ENCODE measurements at regions not wholly inside any gene's neighbourhood (a gene's known extent, or its start where the extent isn't known, plus 50 kb on each side); places are given as distances from the start of the nearest gene placed in this dataset.

GRCh38 chr5:39898731-39899130, 474.0 kb upstream of the DAB2 start:
- DNase-seq (ENCODE audit: low read depth, low spot score): peak; percentile 7

- DNase-seq (ENCODE audit: low read depth, low spot score): no peak
Measured at GRCh38 chr5:39896706-39897105, 471.9 kb upstream of the DAB2 start.

DNA sequence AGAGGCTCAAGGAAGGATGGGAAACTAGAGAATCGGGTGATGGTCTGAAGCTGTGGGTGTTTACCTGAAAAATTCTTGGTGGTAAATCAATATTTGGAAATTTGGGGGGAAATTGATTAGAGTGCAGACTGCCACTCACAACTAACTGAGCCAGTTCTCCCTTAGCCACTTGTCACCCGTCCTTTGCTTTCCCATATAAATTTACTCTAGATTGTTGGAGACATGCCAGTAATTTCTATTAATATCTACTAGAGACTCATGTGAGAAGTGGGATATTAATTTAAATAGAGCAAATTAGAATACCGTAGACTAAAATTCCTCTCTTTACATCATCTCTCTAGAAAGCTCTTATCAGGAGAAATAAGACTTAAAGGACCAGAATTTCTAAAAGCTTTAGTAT, 471.3 kb upstream of the DAB2 start:
- DNase-seq (ENCODE audit: low read depth, low spot score): no peak

DNA sequence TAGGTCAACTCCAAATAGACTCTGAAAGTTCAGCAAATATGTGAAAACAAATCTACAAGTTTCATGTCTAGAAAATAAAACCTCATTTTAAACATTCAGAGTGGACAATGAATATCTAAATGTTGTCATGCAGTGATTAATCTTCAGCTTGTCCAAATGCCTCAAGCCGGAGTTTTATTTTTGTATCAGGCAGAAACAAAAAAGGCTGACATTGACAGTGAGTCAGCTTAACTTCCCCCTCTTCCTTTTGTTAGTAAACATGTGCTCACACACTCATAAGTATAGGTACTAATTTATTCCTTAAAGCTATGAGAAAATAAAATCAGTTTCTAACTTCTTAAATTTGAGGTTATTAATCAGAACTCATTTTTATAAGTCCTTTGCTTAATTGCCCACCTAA, 467.9 kb upstream of the DAB2 start:
- DNase-seq (ENCODE audit: low read depth, low spot score): peak; percentile 13

DNA sequence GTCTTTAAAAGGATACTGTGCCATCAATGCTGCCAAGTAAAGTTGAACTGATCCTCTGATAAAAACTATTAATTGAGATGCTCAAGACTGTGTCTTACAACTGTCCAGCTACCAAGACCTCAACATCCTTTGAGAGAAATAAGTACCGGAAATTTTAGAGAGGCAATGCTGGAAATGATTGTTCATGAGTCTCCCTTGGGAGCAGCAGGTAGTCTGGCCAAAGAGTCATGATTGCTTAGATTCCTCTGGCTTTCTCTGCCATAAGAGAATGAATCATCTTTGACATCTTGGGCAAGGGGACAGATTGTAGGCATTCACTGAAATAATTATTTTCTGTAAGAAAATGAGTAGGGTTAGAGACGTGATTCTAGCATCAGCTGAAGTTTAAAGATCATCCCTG, 466.6 kb upstream of the DAB2 start:
- DNase-seq (ENCODE audit: low read depth, low spot score): peak; percentile 22

- DNase-seq (ENCODE audit: low read depth, low spot score): no peak
Measured at GRCh38 chr5:39880985-39881384, 456.2 kb upstream of the DAB2 start.

- DNase-seq (ENCODE audit: low read depth, low spot score): no peak
Measured at GRCh38 chr5:39877479-39877878, 452.7 kb upstream of the DAB2 start.

- no peak for DNase-seq (ENCODE audit: low read depth, low spot score)
Measured at GRCh38 chr5:39876146-39876545, 451.4 kb upstream of the DAB2 start.

- DNase-seq (ENCODE audit: low read depth, low spot score): no peak
Measured at GRCh38 chr5:39870137-39870536, 445.4 kb upstream of the DAB2 start.

GRCh38 chr5:39869396-39869795, 444.6 kb upstream of the DAB2 start:
- no peak for DNase-seq (ENCODE audit: low read depth, low spot score)

DNA sequence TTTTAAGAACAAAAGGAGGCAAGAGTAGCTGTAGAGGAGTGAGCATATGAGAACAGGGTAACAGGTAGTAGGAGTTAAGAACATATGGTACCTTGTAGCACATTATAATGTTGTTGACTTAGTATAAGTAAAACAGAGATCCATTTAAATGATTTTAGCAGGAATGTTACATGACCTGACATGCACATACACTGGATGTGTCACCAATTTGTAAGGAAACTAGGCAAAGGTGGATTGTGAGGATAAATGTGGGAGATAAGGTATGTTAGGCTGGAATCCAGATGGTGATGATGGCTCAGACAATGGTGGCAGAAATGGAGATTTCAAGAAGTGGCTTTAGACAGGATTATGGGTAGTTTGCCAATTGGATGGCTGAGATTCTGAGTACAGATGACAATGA, 443.1 kb upstream of the DAB2 start:
- DNase-seq (ENCODE audit: low read depth, low spot score): no peak

GRCh38 chr5:39863926-39864552, 439.3 kb upstream of the DAB2 start:
- DNase-seq (ENCODE audit: low read depth, low spot score): no peak

DNA sequence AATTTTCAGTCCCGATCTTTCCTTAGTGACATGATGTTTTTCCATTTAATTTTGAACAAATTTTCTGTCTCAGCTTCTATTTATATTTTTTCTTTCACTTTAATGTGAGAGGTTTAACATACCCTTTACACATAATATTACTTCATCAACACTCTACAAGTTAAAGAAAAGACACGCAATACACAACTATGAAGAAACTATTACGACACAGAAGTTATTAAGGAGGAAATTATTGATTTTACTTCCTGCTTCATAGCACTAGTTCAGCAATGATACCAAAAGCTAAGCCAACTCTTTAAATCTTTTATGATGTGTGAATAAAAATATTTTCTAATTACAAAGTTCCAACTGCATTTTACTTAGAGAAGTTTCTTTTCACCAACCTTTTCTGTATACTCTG, 432.3 kb upstream of the DAB2 start:
- no peak for DNase-seq (ENCODE audit: low read depth, low spot score)

DNA sequence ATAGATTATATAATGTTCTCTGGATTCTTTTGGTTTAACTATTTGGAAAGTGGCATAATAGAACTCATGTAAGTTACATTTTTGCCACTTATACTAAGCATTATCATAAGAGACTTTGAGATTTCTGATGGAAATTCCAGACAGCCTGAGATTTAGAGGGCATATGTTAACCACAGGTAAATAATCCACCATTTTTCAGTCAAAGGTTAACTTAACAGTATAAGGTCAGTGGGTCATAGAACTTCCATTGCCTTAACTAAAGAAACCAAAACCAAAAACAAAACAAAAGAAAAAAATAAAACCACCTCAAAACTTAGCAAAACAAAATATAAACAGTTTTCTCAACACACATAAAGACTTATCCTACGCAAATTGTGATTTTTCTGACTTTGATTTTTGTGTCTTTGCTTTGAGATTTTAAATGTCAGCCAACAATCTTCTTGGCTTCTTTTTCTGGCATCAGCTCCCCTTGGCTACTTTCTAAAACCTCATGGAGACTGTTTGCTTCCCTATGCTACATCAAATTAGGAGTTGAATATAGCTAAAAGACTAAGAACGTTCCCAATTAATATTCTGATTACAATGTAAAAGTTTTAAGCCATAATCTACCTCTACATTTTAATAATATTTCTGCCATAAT, 430.1 kb upstream of the DAB2 start:
- DNase-seq (ENCODE audit: low read depth, low spot score): no peak

- peak; percentile 1 for DNase-seq (ENCODE audit: low read depth, low spot score)
Measured at GRCh38 chr5:39850291-39850690, 425.5 kb upstream of the DAB2 start.

GRCh38 chr5:39846144-39846543, 421.4 kb upstream of the DAB2 start:
- DNase-seq (ENCODE audit: low read depth, low spot score): no peak

DNA sequence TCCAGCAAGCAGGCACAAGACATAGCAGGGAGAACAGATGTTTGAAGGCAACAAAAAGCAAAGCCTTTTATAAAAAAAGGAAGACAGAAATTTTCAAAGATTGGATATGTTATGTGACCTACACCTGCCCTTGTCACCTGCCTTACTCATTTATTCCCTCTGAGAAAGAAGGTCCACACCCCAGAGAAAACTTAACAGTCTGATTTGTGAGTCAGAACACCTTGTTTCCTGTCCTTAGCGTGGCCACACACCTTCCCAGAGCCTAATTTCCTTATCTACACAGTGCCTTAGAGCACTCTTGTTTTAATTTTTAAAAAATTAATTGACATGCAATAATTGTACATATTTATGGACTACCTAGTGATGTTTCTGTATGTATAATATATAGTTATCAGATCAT, 419.0 kb upstream of the DAB2 start:
- DNase-seq (ENCODE audit: low read depth, low spot score): no peak

DNA sequence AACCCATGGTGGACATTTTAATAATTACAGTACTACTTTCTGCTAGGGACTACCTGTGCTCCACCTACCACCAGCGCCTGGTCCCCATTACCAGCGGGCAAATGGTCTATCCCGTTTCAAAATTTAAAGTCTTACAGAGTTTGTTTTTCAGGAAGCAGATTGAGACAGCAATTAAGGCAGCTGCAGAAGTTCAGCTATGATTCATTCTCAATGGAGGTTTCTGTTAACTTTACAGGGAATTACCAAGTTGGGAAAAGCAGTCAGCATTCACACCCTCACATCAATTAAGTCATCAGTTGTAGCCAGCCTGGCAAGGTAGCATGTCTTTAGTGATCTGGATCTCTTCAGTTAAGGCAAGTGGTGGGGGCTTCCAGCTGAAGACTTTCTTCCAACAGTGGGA, 410.6 kb upstream of the DAB2 start:
- DNase-seq (ENCODE audit: low read depth, low spot score): no peak

DNA sequence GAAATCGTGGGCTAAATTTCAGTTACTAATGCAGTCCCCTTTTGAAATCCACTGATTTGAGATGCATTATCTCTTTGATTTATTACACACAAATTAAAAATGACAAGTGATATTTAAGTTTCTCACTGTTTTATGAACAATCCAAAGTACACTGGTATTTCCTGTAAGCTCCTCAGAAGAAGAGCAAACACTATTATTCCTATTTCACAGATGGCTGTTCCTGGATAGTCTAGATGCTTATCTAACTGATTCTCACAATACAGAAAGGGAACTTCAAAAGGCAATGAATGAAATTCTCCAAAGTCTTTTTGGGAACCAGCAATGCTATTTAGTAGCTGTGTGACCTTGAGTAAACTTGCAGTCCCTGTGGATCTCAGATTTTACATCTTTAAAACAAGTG, 404.7 kb upstream of the DAB2 start:
- no peak for DNase-seq (ENCODE audit: low read depth, low spot score)

GRCh38 chr5:39826051-39826450, 401.3 kb upstream of the DAB2 start:
- DNase-seq (ENCODE audit: low read depth, low spot score): no peak

GRCh38 chr5:39825301-39825700, 400.5 kb upstream of the DAB2 start:
- DNase-seq (ENCODE audit: low read depth, low spot score): no peak

DNA sequence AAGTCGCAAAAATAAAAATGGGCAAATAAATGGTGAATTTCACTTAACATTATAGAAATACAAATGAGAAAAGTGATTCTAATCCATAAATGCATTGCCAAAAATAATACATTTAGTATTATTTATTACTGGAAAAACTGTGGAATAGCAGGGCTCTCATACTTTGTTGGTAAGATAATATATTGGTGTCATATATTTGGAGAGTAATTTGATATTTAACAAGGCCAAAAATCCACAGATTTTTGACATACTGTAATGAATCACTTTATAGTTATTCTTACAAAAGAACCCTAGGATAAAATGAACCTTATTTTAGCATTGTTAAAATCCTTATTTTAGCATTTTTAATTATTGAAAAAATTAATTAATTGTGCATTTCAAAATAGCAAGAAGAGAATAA, 397.2 kb upstream of the DAB2 start:
- DNase-seq (ENCODE audit: low read depth, low spot score): no peak

DNA sequence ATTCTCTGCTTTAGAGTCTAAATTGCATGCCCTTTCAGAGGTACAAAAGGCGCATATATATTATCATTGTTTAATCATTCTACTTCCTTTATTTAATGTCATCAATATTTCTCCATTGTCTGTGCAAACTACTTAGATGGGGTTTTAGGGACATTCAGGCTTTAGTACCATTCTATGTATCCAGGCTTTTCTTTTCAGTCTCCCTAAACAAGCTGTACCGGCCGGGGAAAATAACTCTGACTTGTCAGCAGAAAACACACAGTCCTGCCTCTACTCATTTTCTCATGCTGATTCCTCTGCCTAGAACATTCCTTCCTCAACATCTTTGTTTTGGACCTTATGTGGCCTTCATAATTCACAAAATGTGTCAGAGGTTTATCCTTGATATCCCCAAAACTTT, 392.1 kb upstream of the DAB2 start:
- DNase-seq (ENCODE audit: low read depth, low spot score): no peak
